ENCODE measurements at regions not wholly inside any gene's neighbourhood (a gene's known extent, or its start where the extent isn't known, plus 50 kb on each side); places are given as distances from the start of the nearest gene placed in this dataset.
"Not testable (repeated sequence)": the region's sequence is repeated elsewhere in the genome, so short reads cannot be mapped to it uniquely, and the experiment has no call there.

GRCh38 chr10:22119575-22119974 lies 98.2 kb downstream of the EBLN1 start:
- H3K4me1 Mint-ChIP-seq (ENCODE audit: low read depth, unreplicated experiment); H3K4me1 ChIP-seq; H3K4me3 Mint-ChIP-seq (ENCODE audit: unreplicated experiment); intact Hi-C loops (cut with micrococcal nuclease; ENCODE audit: unreplicated experiment); CTCF ChIA-PET; DNase-seq; BruUV-seq (replicated peaks); H3K36me3 ChIP-seq (ENCODE audit: control insufficient read depth, insufficient read depth, low read length); H3K9me3 Mint-ChIP-seq (ENCODE audit: unreplicated experiment); H3K4me3 ChIP-seq (ENCODE audit: low read depth, low read length); H3K27me3 ChIP-seq (replicated peaks; ENCODE audit: control insufficient read depth, insufficient read depth, low read length); H3K27ac Mint-ChIP-seq (ENCODE audit: unreplicated experiment); H3K27me3 Mint-ChIP-seq (ENCODE audit: insufficient read depth, unreplicated experiment); POLR2A ChIA-PET; H3K36me3 Mint-ChIP-seq (ENCODE audit: insufficient read depth, unreplicated experiment): not testable (repeated sequence)
- peaks cover 10% of the 10 kb centered on the region for H3K9me3 ChIP-seq

GRCh38 chr10:22111705-22112104 lies 106.1 kb downstream of the EBLN1 start:
- TF ChIP-seq, protein P1, sequence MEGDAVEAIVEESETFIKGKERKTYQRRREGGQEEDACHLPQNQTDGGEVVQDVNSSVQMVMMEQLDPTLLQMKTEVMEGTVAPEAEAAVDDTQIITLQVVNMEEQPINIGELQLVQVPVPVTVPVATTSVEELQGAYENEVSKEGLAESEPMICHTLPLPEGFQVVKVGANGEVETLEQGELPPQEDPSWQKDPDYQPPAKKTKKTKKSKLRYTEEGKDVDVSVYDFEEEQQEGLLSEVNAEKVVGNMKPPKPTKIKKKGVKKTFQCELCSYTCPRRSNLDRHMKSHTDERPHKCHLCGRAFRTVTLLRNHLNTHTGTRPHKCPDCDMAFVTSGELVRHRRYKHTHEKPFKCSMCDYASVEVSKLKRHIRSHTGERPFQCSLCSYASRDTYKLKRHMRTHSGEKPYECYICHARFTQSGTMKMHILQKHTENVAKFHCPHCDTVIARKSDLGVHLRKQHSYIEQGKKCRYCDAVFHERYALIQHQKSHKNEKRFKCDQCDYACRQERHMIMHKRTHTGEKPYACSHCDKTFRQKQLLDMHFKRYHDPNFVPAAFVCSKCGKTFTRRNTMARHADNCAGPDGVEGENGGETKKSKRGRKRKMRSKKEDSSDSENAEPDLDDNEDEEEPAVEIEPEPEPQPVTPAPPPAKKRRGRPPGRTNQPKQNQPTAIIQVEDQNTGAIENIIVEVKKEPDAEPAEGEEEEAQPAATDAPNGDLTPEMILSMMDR (IDR thresholded peaks at IDR 0.05; ENCODE audit: insufficient read depth in 1 of 2, low read depth in 1 of 2, low read length in 1 of 2, severe bottlenecking in 1 of 2, unreplicated experiment in 1 of 2): no peak
- no peaks in the 10 kb centered on the region for H3K36me3 Mint-ChIP-seq (ENCODE audit: insufficient read depth, unreplicated experiment)
- no peak overlapping the region for H3K27ac Mint-ChIP-seq (ENCODE audit: unreplicated experiment)
- DNase-seq: no peak
- ChIA-PET POLR2A (no interaction called here), CTCF (no interaction called here)
- H3K4me1 Mint-ChIP-seq (ENCODE audit: low read depth, unreplicated experiment): no peaks in the 10 kb centered on the region
- H3K4me3 Mint-ChIP-seq (ENCODE audit: unreplicated experiment): no peak overlapping the region
- Histone ChIP-seq H3K4me3 (ENCODE audit: low read depth, low read length) (no peak overlapping the region), H3K27me3 (replicated peaks; ENCODE audit: control insufficient read depth, insufficient read depth, low read length) (no peaks in the 10 kb centered on the region), H3K4me1 (no peaks in the 10 kb centered on the region), H3K9me3 (no peaks in the 10 kb centered on the region), H3K36me3 (ENCODE audit: control insufficient read depth, insufficient read depth, low read length) (no peaks in the 10 kb centered on the region)
- peaks cover 9% of the 10 kb centered on the region for H3K27me3 Mint-ChIP-seq (ENCODE audit: insufficient read depth, unreplicated experiment)
- H3K9me3 Mint-ChIP-seq (ENCODE audit: unreplicated experiment): no peaks in the 10 kb centered on the region
- BruUV-seq (replicated peaks): no TSS peak
- intact Hi-C loops (cut with micrococcal nuclease; ENCODE audit: unreplicated experiment): no loop called here

DNA sequence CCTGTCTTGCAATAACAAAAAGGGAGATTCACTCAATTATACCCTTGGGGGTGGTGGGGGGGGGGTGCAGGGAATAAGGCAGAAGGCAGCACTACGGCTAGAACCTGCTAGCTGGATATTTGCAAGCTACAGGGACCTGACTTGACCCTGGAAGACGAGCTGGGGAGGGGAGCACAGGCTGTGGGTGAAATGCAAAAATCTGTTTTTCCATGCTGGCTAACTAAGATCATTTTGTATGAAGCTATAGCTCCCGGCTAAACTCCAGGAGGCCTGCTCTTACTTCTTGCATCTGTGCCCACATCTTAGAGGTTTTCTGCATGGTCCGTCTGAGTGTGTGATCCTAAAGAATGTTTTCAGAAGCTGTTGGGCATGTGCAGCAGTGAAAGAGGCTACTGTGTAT lies 106.6 kb downstream of the EBLN1 start:
- Histone ChIP-seq H3K36me3 (ENCODE audit: control insufficient read depth, insufficient read depth, low read length) (no peaks in the 10 kb centered on the region), H3K27me3 (replicated peaks; ENCODE audit: control insufficient read depth, insufficient read depth, low read length) (no peaks in the 10 kb centered on the region), H3K4me3 (ENCODE audit: low read depth, low read length) (no peak overlapping the region), H3K4me1 (no peaks in the 10 kb centered on the region), H3K9me3 (no peaks in the 10 kb centered on the region)
- Mint-ChIP-seq H3K27ac (ENCODE audit: unreplicated experiment) (no peak overlapping the region), H3K4me3 (ENCODE audit: unreplicated experiment) (no peak overlapping the region), H3K9me3 (ENCODE audit: unreplicated experiment) (no peaks in the 10 kb centered on the region), H3K27me3 (ENCODE audit: insufficient read depth, unreplicated experiment) (peaks cover 8% of the 10 kb centered on the region), H3K36me3 (ENCODE audit: insufficient read depth, unreplicated experiment) (no peaks in the 10 kb centered on the region), H3K4me1 (ENCODE audit: low read depth, unreplicated experiment) (no peaks in the 10 kb centered on the region)
- BruUV-seq (replicated peaks): no TSS peak
- ChIA-PET CTCF (no interaction called here), POLR2A (no interaction called here)
- TF ChIP-seq, protein P1 (IDR thresholded peaks at IDR 0.05; ENCODE audit: insufficient read depth in 1 of 2, low read depth in 1 of 2, low read length in 1 of 2, severe bottlenecking in 1 of 2, unreplicated experiment in 1 of 2): no peak
- DNase-seq: no peak
- intact Hi-C loops (cut with micrococcal nuclease; ENCODE audit: unreplicated experiment): no loop called here

- POLR2A ChIA-PET: no interaction called here
- intact Hi-C loops (cut with micrococcal nuclease; ENCODE audit: unreplicated experiment): no loop called here
- H3K36me3 ChIP-seq (ENCODE audit: control insufficient read depth, insufficient read depth, low read length): no peaks in the 10 kb centered on the region
- Mint-ChIP-seq H3K27me3 (ENCODE audit: insufficient read depth, unreplicated experiment) (peaks cover 8% of the 10 kb centered on the region), H3K4me1 (ENCODE audit: low read depth, unreplicated experiment) (no peaks in the 10 kb centered on the region), H3K36me3 (ENCODE audit: insufficient read depth, unreplicated experiment) (no peaks in the 10 kb centered on the region), H3K4me3 (ENCODE audit: unreplicated experiment) (no peak overlapping the region), H3K27ac (ENCODE audit: unreplicated experiment) (no peak overlapping the region), H3K9me3 (ENCODE audit: unreplicated experiment) (no peaks in the 10 kb centered on the region)
- DNase-seq: no peak
- H3K4me1 ChIP-seq: no peaks in the 10 kb centered on the region
- H3K27me3 ChIP-seq (replicated peaks; ENCODE audit: control insufficient read depth, insufficient read depth, low read length): no peaks in the 10 kb centered on the region
- CTCF ChIA-PET: no interaction called here
- BruUV-seq (replicated peaks): no TSS peak
- H3K9me3 ChIP-seq: no peaks in the 10 kb centered on the region
- no peak overlapping the region for H3K4me3 ChIP-seq (ENCODE audit: low read depth, low read length)
- TF ChIP-seq, protein P1 (IDR thresholded peaks at IDR 0.05; ENCODE audit: insufficient read depth in 1 of 2, low read depth in 1 of 2, low read length in 1 of 2, severe bottlenecking in 1 of 2, unreplicated experiment in 1 of 2): no peak
These were observed 107.1 kb downstream of the EBLN1 start for GRCh38 chr10:22110761-22111160.
